K562 (cell line): ENCODE measurements at regions not wholly inside any gene's neighbourhood (a gene's known extent, or its start where the extent isn't known, plus 50 kb on each side); places are given as distances from the start of the nearest gene placed in this dataset.

Experiments
- CHD7 ChIP-seq: fragments of 200-600 bp; sonication (generic); IDR thresholded peaks from one replicate; pipeline ENCODE4 v1.6.1; 2012; ENCODE audit warnings: mild to moderate bottlenecking, low read depth, low read length, inconsistent platforms
- FOXK2 ChIP-seq, 2 experiments: fragments of 450-650 bp; IDR thresholded peaks in 1 of 2; conservative IDR thresholded peaks in 1 of 2; 2 replicates each; pipeline ENCODE4 v1.6.1; 2016; ENCODE audit warnings: low read depth in 2 of 2, mild to moderate bottlenecking in 1 of 2
- FOXM1 ChIP-seq, 2 experiments: fragments of 450-650 bp in 1 of 2; sonication (generic) in 1 of 2; formaldehyde crosslinking in 1 of 2; IDR thresholded peaks; 2 replicates each; pipeline versions ENCODE4 v1.6.1 to v1.9.0; 2017 to 2022; ENCODE audit warnings: low read depth in 2 of 2, mild to moderate bottlenecking in 2 of 2, missing genetic modification reagents in 1 of 2, moderate library complexity in 1 of 2
- RERE ChIP-seq: sonication (generic); formaldehyde crosslinking; IDR thresholded peaks from 2 replicates; pipeline ENCODE4 v1.8.0; 2023; ENCODE audit warnings: missing genetic modification reagents, mild to moderate bottlenecking, borderline replicate concordance

GRCh38 chr1:189275796-189276195, 1201.9 kb downstream of the BRINP3 start:
- TF ChIP-seq CHD7 (no peak), FOXM1 (IDR thresholded peaks at IDR 0.05; ENCODE audit: low read depth) (no peak), FOXM1 (CRISPR knock-in tag; IDR thresholded peaks at IDR 0.05; ENCODE audit: low read depth) (no peak), RERE (CRISPR knock-in tag) (no peak), FOXK2 (conservative IDR thresholded peaks at IDR 0.05 in 1 of 2, IDR thresholded peaks at IDR 0.05 in 1 of 2; ENCODE audit: low read depth in 2 of 2) (no peak)
